Natural killer cell (primary cell): ENCODE measurements at regions not wholly inside any gene's neighbourhood (a gene's known extent, or its start where the extent isn't known, plus 50 kb on each side); places are given as distances from the start of the nearest gene placed in this dataset.

Source experiments
- ATAC-seq, 3 donors: fragments of 150-1000 bp in 2 of 3; fragments of 200-7000 bp in 1 of 3; cut with Tn5 transposase; 1 replicate in 1 of 3; 2 replicates in 2 of 3; pipeline ENCODE4 v1.10.0; 2021; ENCODE audit warnings: mild to moderate bottlenecking in 2 of 3, moderate library complexity in 2 of 3
- DNase-seq, 2 donors: peaks; one replicate each; pipeline versions ENCODE4 v3.0.0 to v3.0.0-alpha.2; 2013 to 2021; ENCODE audit warnings: mixed read lengths in 1 of 2
- H3K27ac ChIP-seq: one replicate; pipeline ENCODE4 v1.5.1; 2013; ENCODE audit warnings: mild to moderate bottlenecking, low read length
- H3K27me3 ChIP-seq: one replicate; pipeline ENCODE4 v1.6.1; 2013; ENCODE audit warnings: low read length; ENCODE audit not compliant: control insufficient read depth, insufficient read depth
- H3K36me3 ChIP-seq: one replicate; pipeline ENCODE4 v1.6.1; 2013; ENCODE audit warnings: low read length; ENCODE audit not compliant: control insufficient read depth, insufficient read depth
- H3K4me1 ChIP-seq: one replicate; pipeline ENCODE4 v1.6.1; 2013; ENCODE audit warnings: low read length; ENCODE audit not compliant: control insufficient read depth, insufficient read depth
- H3K4me3 ChIP-seq: one replicate; pipeline ENCODE4 v1.5.1; 2013; ENCODE audit warnings: low read length
- H3K9me3 ChIP-seq: one replicate; pipeline ENCODE4 v1.6.1; 2013; ENCODE audit warnings: low read length; ENCODE audit not compliant: control insufficient read depth, insufficient read depth
- H3K27ac Mint-ChIP-seq, 2 donors: one replicate each; pipeline ENCODE4 v1.8.0; 2022; ENCODE audit warnings: mild to moderate bottlenecking in 2 of 2, mixed read lengths in 2 of 2, moderate library complexity in 1 of 2
- H3K27me3 Mint-ChIP-seq, 2 donors: one replicate each; pipeline ENCODE4 v1.8.0; 2022; ENCODE audit warnings: low read depth in 2 of 2, mixed read lengths in 2 of 2
- H3K36me3 Mint-ChIP-seq: one replicate; pipeline ENCODE4 v1.8.0; 2022; ENCODE audit warnings: mixed read lengths
- H3K4me1 Mint-ChIP-seq, 2 donors: one replicate each; pipeline ENCODE4 v1.8.0; 2022; ENCODE audit warnings: mixed read lengths in 2 of 2
- H3K4me3 Mint-ChIP-seq: one replicate; pipeline ENCODE4 v1.8.0; 2022; ENCODE audit warnings: mild to moderate bottlenecking, moderate library complexity, mixed read lengths
- H3K9me3 Mint-ChIP-seq, 2 donors: one replicate each; pipeline ENCODE4 v1.8.0; 2022; ENCODE audit warnings: mixed read lengths in 2 of 2
- WGBS: methylation state at CpG from one replicate; pipeline ENCODE4 v1.1.7; 2013; ENCODE audit warnings: missing lambda C conversion rate; ENCODE audit not compliant: insufficient coverage; 5-methylcytosine and 5-hydroxymethylcytosine counted together
- intact Hi-C: fragments of 100-400 bp; cut with micrococcal nuclease; formaldehyde crosslinking; loops from one replicate; pipeline ENCODE4 v1.14.2; 2022
- TF ChIP-seq, protein P1 (sequence below): fragments of 200-600 bp; IDR thresholded peaks from one replicate; pipeline ENCODE4 v1.8.0; 2022; ENCODE audit warnings: antibody characterized with exemption

DNA sequence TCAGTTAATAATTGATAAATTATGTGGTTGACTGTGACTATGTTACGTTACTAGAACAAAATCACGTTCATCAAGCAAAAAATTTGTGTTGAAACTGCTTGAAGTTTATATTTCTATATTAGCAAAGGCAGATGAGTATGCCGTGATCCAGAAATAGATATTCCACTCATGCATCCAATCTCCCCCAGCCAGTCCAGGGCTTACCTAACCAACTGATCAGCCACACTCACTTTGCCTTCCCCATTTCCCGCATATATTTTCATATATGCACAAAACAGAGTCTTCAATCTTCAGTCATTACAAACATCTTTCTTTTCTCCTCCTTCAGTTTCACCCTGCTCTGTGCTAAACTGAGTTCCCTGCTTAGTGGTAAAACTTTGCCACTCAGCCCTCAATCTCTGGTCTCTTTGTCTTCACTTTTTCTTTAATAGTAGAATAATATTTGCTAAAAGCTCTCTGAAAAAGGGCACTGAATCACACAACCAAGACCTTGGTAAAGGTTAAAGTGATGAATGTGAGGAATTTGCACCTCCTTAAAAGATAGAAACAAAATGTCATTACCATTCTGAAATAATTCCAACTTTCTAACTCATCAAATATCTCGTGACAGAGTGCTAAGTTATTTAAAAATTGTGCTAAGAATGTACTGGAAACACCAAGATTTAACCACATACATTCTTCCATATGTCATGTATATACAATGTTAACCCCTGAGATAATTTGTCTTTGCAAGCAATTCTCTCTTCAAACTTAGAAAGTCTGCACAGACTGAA lies 893.2 kb upstream of the CRIM1 start:
- Histone ChIP-seq H3K9me3 (no peaks in the 10 kb centered on the region), H3K4me1 (no peaks in the 10 kb centered on the region), H3K4me3 (no peak overlapping the region), H3K27me3 (no peaks in the 10 kb centered on the region), H3K36me3 (no peaks in the 10 kb centered on the region), H3K27ac (no peak overlapping the region)
- TF ChIP-seq, protein P1, sequence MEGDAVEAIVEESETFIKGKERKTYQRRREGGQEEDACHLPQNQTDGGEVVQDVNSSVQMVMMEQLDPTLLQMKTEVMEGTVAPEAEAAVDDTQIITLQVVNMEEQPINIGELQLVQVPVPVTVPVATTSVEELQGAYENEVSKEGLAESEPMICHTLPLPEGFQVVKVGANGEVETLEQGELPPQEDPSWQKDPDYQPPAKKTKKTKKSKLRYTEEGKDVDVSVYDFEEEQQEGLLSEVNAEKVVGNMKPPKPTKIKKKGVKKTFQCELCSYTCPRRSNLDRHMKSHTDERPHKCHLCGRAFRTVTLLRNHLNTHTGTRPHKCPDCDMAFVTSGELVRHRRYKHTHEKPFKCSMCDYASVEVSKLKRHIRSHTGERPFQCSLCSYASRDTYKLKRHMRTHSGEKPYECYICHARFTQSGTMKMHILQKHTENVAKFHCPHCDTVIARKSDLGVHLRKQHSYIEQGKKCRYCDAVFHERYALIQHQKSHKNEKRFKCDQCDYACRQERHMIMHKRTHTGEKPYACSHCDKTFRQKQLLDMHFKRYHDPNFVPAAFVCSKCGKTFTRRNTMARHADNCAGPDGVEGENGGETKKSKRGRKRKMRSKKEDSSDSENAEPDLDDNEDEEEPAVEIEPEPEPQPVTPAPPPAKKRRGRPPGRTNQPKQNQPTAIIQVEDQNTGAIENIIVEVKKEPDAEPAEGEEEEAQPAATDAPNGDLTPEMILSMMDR, result no peak
- whole genome bisulfite sequencing, result 98% methylated on average over 2 of the region's 5 CpGs
- H3K36me3 Mint-ChIP-seq, result no peaks in the 10 kb centered on the region
- no peak overlapping the region for H3K27ac Mint-ChIP-seq
- DNase-seq (no peak), ATAC-seq (no peak)
- H3K27me3 Mint-ChIP-seq, result no peaks in the 10 kb centered on the region
- intact Hi-C loops, result no loop called here
- no peaks in the 10 kb centered on the region for H3K4me1 Mint-ChIP-seq
- H3K4me3 Mint-ChIP-seq, result no peak overlapping the region
- peaks cover 4% of the 10 kb centered on the region in 2 donors for H3K9me3 Mint-ChIP-seq

DNA sequence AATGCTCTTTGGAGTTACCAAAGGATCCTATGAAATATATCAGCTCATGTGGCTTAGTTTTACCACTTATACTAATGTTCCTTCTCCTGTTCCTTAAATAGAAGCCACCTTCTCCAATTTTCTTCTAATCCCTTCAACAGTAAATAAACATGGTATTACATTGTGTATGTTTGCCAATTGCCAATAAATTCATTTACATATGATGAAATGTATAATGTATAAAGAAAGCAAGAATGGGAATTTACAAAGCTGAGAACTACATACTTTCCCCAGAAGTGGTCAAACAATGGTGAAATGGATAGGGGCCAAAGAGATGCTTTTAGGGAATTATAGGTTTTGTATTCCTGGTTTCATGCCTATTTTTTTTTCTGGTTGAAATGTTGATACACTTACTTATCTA lies 894.2 kb upstream of the CRIM1 start:
- no peaks in the 10 kb centered on the region for H3K27me3 Mint-ChIP-seq
- H3K9me3 Mint-ChIP-seq, result peaks cover 4% of the 10 kb centered on the region in 2 donors
- no peaks in the 10 kb centered on the region for H3K4me1 Mint-ChIP-seq
- Histone ChIP-seq H3K27me3 (no peaks in the 10 kb centered on the region), H3K27ac (no peak overlapping the region), H3K9me3 (no peaks in the 10 kb centered on the region), H3K4me1 (no peaks in the 10 kb centered on the region), H3K36me3 (no peaks in the 10 kb centered on the region), H3K4me3 (no peak overlapping the region)
- ATAC-seq, result no peak
- H3K36me3 Mint-ChIP-seq, result no peaks in the 10 kb centered on the region
- intact Hi-C loops, result no loop called here
- DNase-seq, result no peak
- H3K4me3 Mint-ChIP-seq, result no peak overlapping the region
- no peak overlapping the region for H3K27ac Mint-ChIP-seq
- TF ChIP-seq, protein P1, result no peak

DNA sequence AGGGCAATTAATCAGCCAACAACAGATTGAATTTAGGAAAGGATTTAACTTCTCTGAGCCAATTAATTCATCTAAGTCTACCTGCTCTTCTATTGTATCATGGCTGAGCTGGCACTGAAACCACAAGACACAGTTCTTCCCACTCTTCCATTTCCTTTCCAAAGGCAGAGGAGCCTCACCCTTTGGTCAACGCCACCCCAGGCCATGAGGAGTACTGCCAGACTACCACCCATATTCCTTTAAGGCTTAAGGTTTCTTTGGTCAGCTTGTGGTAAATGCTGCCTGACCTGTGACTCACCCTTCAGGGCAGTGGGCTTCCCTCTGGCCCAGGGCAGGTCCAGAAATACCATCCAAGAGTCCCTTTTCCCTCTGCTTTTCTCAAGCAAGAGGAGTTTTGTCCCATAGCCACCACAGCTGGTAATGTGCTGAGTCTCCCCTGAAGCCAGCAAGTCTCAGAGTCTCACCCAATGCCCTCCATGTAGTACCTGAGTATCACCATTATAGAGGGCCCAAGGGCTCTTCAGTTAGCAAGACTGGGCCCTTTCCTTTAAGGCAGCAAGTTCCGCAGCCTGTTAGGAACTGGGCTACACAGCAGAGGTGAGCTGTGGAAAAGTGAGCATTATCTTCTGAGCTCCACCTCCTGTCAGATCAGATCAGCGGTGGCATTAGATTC lies 900.5 kb upstream of the CRIM1 start:
- no peaks in the 10 kb centered on the region for H3K36me3 ChIP-seq
- H3K9me3 ChIP-seq, result no peaks in the 10 kb centered on the region
- no peaks in the 10 kb centered on the region for H3K27me3 ChIP-seq
- H3K4me3 Mint-ChIP-seq, result no peak overlapping the region
- H3K4me1 Mint-ChIP-seq, result no peaks in the 10 kb centered on the region
- TF ChIP-seq, protein P1, result no peak
- H3K36me3 Mint-ChIP-seq, result no peaks in the 10 kb centered on the region
- no peaks in the 10 kb centered on the region for H3K4me1 ChIP-seq
- intact Hi-C loops, result no loop called here
- WGBS, result 96% methylated on average over 3 of the region's 3 CpGs
- H3K27ac Mint-ChIP-seq, result no peak overlapping the region
- H3K27me3 Mint-ChIP-seq, result no peaks in the 10 kb centered on the region
- H3K9me3 Mint-ChIP-seq, result peaks cover 0 to 4% of the 10 kb centered on the region in 2 donors
- DNase-seq, result no peak
- H3K4me3 ChIP-seq, result no peak overlapping the region
- no peak for ATAC-seq
- no peak overlapping the region for H3K27ac ChIP-seq

DNA sequence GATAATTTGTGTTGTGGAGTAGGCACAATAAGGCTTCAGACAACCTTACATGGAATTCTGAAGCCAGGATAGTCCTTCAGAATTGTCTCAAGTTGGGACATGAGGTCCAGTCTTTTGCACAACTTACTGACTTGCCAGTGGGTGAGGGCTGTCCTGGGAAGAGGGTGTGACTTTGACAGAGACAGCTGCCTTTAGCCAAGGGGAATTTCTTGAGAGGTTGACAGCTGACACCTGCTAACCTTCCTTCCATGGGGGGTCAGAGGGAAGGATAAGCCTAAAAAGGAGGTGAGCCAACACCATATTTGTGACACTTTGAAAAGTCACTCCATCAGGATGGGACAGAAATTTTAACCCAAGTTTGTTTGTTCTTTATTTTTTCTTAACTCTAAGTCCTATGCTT lies 907.8 kb upstream of the CRIM1 start:
- TF ChIP-seq, protein P1, result no peak

More for the DNA sequence above, 907.8 kb upstream of the CRIM1 start:
- no peaks in the 10 kb centered on the region for H3K27me3 ChIP-seq
- no peaks in the 10 kb centered on the region for H3K4me1 Mint-ChIP-seq
- no peak overlapping the region for H3K4me3 ChIP-seq
- no peak overlapping the region for H3K27ac ChIP-seq
- ATAC-seq, result no peak
- no peak overlapping the region for H3K27ac Mint-ChIP-seq
- no peak overlapping the region for H3K4me3 Mint-ChIP-seq
- no peaks in the 10 kb centered on the region for H3K9me3 ChIP-seq
- H3K27me3 Mint-ChIP-seq, result no peaks in the 10 kb centered on the region
- H3K9me3 Mint-ChIP-seq, result peaks cover 0 to 3% of the 10 kb centered on the region in 2 donors
- H3K36me3 ChIP-seq, result no peaks in the 10 kb centered on the region
- no peaks in the 10 kb centered on the region for H3K36me3 Mint-ChIP-seq
- no peaks in the 10 kb centered on the region for H3K4me1 ChIP-seq
- intact Hi-C loops, result no loop called here
- no peak for DNase-seq
